B cell (primary cell): ENCODE measurements at regions not wholly inside any gene's neighbourhood (a gene's known extent, or its start where the extent isn't known, plus 50 kb on each side); places are given as distances from the start of the nearest gene placed in this dataset.

ENCODE experiments used
- ATAC-seq: fragments of 200-7000 bp; cut with Tn5 transposase; one replicate; pipeline ENCODE4 v1.10.0; 2021; ENCODE audit warnings: low read depth, mild to moderate bottlenecking, moderate number of reproducible peaks, moderate library complexity
- CTCF ChIA-PET: fragments of 350-600 bp; sonication (Branson Sonifier 250); formaldehyde crosslinking; loops from one replicate; lab custom pipeline; 2021; ENCODE audit warnings: antibody characterized with exemption, inconsistent platforms; lab: Charles Lee
- POLR2A ChIA-PET: fragments of 350-600 bp; sonication (Branson Sonifier 250); formaldehyde crosslinking; loops from one replicate; lab custom pipeline; 2021; ENCODE audit warnings: antibody characterized with exemption; lab: Charles Lee
- DNase-seq: peaks from one replicate; pipeline ENCODE4 v3.0.0; 2013
- H2AFZ ChIP-seq: 2 replicates; pipeline ENCODE4 v1.6.1; 2012; ENCODE audit warnings: mild to moderate bottlenecking, low read depth, low read length; ENCODE audit not compliant: insufficient read depth, poor library complexity, severe bottlenecking
- H3K27ac ChIP-seq, 2 donors: 1 replicate in 1 of 2; 2 replicates in 1 of 2; pipeline ENCODE4 v1.5.1; 2012 to 2013; ENCODE audit warnings: low read length in 2 of 2, mild to moderate bottlenecking in 2 of 2, moderate library complexity in 1 of 2
- H3K27me3 ChIP-seq, 4 experiments: fragments of 200-600 bp in 1 of 4; sonication (generic) in 1 of 4; replicated peaks in 1 of 4; 1 replicate in 2 of 4; 2 replicates in 2 of 4; pipeline versions ENCODE4 v1.6.1 to v1.7.0; 2013 to 2016; ENCODE audit warnings: low read length in 3 of 4, mild to moderate bottlenecking in 2 of 4, mixed read lengths in 1 of 4, moderate library complexity in 1 of 4; ENCODE audit not compliant: insufficient read depth in 4 of 4, control insufficient read depth in 3 of 4; ENCODE audit errors: control extremely low read depth in 1 of 4
- H3K36me3 ChIP-seq, 2 experiments: replicated peaks in 1 of 2; 1 replicate in 1 of 2; 2 replicates in 1 of 2; pipeline versions ENCODE4 v1.6.1 to v1.7.1; 2013; ENCODE audit warnings: low read length in 1 of 2; ENCODE audit not compliant: insufficient read depth in 2 of 2, control insufficient read depth in 1 of 2; ENCODE audit errors: control extremely low read depth in 1 of 2, extremely low read depth in 1 of 2
- H3K4me1 ChIP-seq, 2 donors: fragments of 200-600 bp in 1 of 2; sonication (generic) in 1 of 2; 1 replicate in 1 of 2; 2 replicates in 1 of 2; pipeline versions ENCODE4 v1.5.1 to v1.6.1; 2013 to 2017; ENCODE audit warnings: low read length in 2 of 2; ENCODE audit not compliant: control insufficient read depth in 2 of 2, insufficient read depth in 2 of 2
- H3K4me2 ChIP-seq: replicated peaks from 2 replicates; pipeline ENCODE3; 2012; ENCODE audit warnings: mild to moderate bottlenecking, low read depth, low read length; ENCODE audit not compliant: poor library complexity, severe bottlenecking
- H3K4me3 ChIP-seq, 5 experiments: fragments of 200-600 bp in 1 of 5; sonication (generic) in 1 of 5; 1 replicate in 3 of 5; 2 replicates in 2 of 5; pipeline versions ENCODE4 v1.5.1 to v1.7.0; 2011 to 2016; ENCODE audit warnings: low read length in 4 of 5, mild to moderate bottlenecking in 4 of 5, low read depth in 2 of 5, control low read depth in 1 of 5, moderate library complexity in 1 of 5; ENCODE audit not compliant: insufficient read depth in 1 of 5; ENCODE audit errors: control extremely low read depth in 1 of 5, extremely low read depth in 1 of 5
- H3K79me2 ChIP-seq: fragments of 200-600 bp; sonication (generic); one replicate; pipeline ENCODE4 v1.6.0; 2016; ENCODE audit warnings: low read length; ENCODE audit not compliant: control insufficient read depth, insufficient read depth
- H3K9ac ChIP-seq: fragments of 200-600 bp; sonication (generic); 2 replicates; pipeline ENCODE4 v1.6.1; 2017; ENCODE audit warnings: mild to moderate bottlenecking, low read length, moderate library complexity
- H3K9me3 ChIP-seq, 3 donors: one replicate each; pipeline versions ENCODE4 v1.6.1 to v1.7.1; 2013; ENCODE audit warnings: low read length in 2 of 3; ENCODE audit not compliant: control insufficient read depth in 2 of 3, insufficient read depth in 1 of 3; ENCODE audit errors: control extremely low read depth in 1 of 3
- H4K20me1 ChIP-seq: 2 replicates; pipeline ENCODE4 v1.6.0; 2012; ENCODE audit warnings: mild to moderate bottlenecking, low read length; ENCODE audit not compliant: insufficient read depth, control insufficient read depth, poor library complexity, severe bottlenecking
- H3K27ac Mint-ChIP-seq: one replicate; pipeline ENCODE4 v1.8.0; 2021; ENCODE audit warnings: mixed read lengths
- H3K27me3 Mint-ChIP-seq: one replicate; pipeline ENCODE4 v1.8.0; 2021; ENCODE audit warnings: mixed read lengths
- H3K4me1 Mint-ChIP-seq: one replicate; pipeline ENCODE4 v1.8.0; 2021; ENCODE audit warnings: mixed read lengths
- H3K4me3 Mint-ChIP-seq: one replicate; pipeline ENCODE4 v1.8.0; 2021; ENCODE audit warnings: mixed read lengths
- H3K9me3 Mint-ChIP-seq: one replicate; pipeline ENCODE4 v1.8.0; 2022; ENCODE audit warnings: mixed read lengths; ENCODE audit not compliant: insufficient read depth
- CTCF ChIP-seq: fragments of 200-600 bp; IDR thresholded peaks from one replicate; pipeline ENCODE4 v1.8.0; 2022; ENCODE audit warnings: antibody characterized with exemption, mild to moderate bottlenecking
- EZH2 ChIP-seq: IDR thresholded peaks from 2 replicates; pipeline ENCODE4 v1.6.1; 2012; ENCODE audit warnings: borderline replicate concordance, low read depth, mild to moderate bottlenecking, moderate library complexity, low read length; ENCODE audit not compliant: insufficient read depth, poor library complexity, severe bottlenecking
- WGBS: methylation state at CpG from one replicate; pipeline ENCODE4 v1.1.5; 2013; ENCODE audit warnings: missing lambda C conversion rate; ENCODE audit not compliant: insufficient coverage; 5-methylcytosine and 5-hydroxymethylcytosine counted together
- intact Hi-C: fragments of 100-400 bp; cut with micrococcal nuclease; formaldehyde crosslinking; loops from one replicate; pipeline ENCODE4 v1.10.0; 2022

- CTCF ChIA-PET, result no interaction called here
- TF ChIP-seq EZH2 (no peak), CTCF (no peak)
- Histone ChIP-seq H3K4me3 (no peak overlapping the region), H2AFZ (no peak overlapping the region), H3K9me3 (no peaks in the 10 kb centered on the region), H3K27me3 (no peaks in the 10 kb centered on the region), H3K27ac (no peak overlapping the region), H3K4me1 (no peaks in the 10 kb centered on the region), H3K4me2 (no peak overlapping the region), H3K36me3 (no peaks in the 10 kb centered on the region), H3K79me2 (no peaks in the 10 kb centered on the region), H4K20me1 (no peaks in the 10 kb centered on the region), H3K9ac (no peak overlapping the region)
- Mint-ChIP-seq H3K4me3 (no peak overlapping the region), H3K4me1 (no peaks in the 10 kb centered on the region), H3K27me3 (no peaks in the 10 kb centered on the region), H3K27ac (no peak overlapping the region), H3K9me3 (no peaks in the 10 kb centered on the region)
- intact Hi-C loops, result loop anchor here (5.0 kb wide), 1 partner anchor 46 kb away; no protein-coding TSS in a partner anchor
- POLR2A ChIA-PET, result no interaction called here
- DNase-seq (no peak), ATAC-seq (no peak)
- WGBS, result no CpG with 5 or more reads among the region's 5 CpGs
Observed at GRCh38 chr13:42412812-42413483, 141.0 kb downstream of the AKAP11 start.

- H3K4me3 ChIP-seq, result no peak overlapping the region
- ATAC-seq, result no peak
- DNase-seq, result no peak
- no peaks in the 10 kb centered on the region for H4K20me1 ChIP-seq
- no peak overlapping the region for H3K9ac ChIP-seq
- no peaks in the 10 kb centered on the region for H3K27me3 Mint-ChIP-seq
- H3K27ac ChIP-seq, result no peak overlapping the region
- no peak overlapping the region for H2AFZ ChIP-seq
- no peaks in the 10 kb centered on the region for H3K79me2 ChIP-seq
- H3K9me3 ChIP-seq, result no peaks in the 10 kb centered on the region
- POLR2A ChIA-PET, result no interaction called here
- H3K27ac Mint-ChIP-seq, result no peak overlapping the region
- TF ChIP-seq CTCF, result no peak
- no peak for TF ChIP-seq EZH2
- H3K4me2 ChIP-seq, result no peak overlapping the region
- H3K27me3 ChIP-seq, result no peaks in the 10 kb centered on the region
- intact Hi-C loops, result loop anchor here (5.0 kb wide), 1 partner anchor 46 kb away; no protein-coding TSS in a partner anchor
- H3K36me3 ChIP-seq, result no peaks in the 10 kb centered on the region
- H3K4me3 Mint-ChIP-seq, result no peak overlapping the region
- no peaks in the 10 kb centered on the region for H3K4me1 ChIP-seq
- WGBS, result 100% methylated on average over 1 of the region's 3 CpGs
- CTCF ChIA-PET, result no interaction called here
- H3K4me1 Mint-ChIP-seq, result no peaks in the 10 kb centered on the region
- H3K9me3 Mint-ChIP-seq, result no peaks in the 10 kb centered on the region
Observed at GRCh38 chr13:42413484-42413815, 141.5 kb downstream of the AKAP11 start.
